Liver (tissue), 3 donors: ENCODE measurements at regions not wholly inside any gene's neighbourhood (a gene's known extent, or its start where the extent isn't known, plus 50 kb on each side); places are given as distances from the start of the nearest gene placed in this dataset.

Source experiments
- CTCF ChIP-seq: fragments of 150-350 bp; IDR thresholded peaks from 2 replicates; pipeline ENCODE4 v1.5.1; 2017; ENCODE audit warnings: improper control_type of control experiment, low read depth, low read length; ENCODE audit not compliant: missing input control
- GABPA ChIP-seq, 2 donors: IDR thresholded peaks in 1 of 2; conservative IDR thresholded peaks in 1 of 2; 2 replicates each; pipeline ENCODE4 v1.6.1; 2016; ENCODE audit warnings: antibody characterized with exemption in 2 of 2, mild to moderate bottlenecking in 1 of 2, moderate library complexity in 1 of 2
- NR2F2 ChIP-seq: IDR thresholded peaks from 2 replicates; pipeline ENCODE4 v1.6.1; 2016; ENCODE audit warnings: antibody characterized with exemption
- RAD21 ChIP-seq, 2 donors: IDR thresholded peaks; 2 replicates each; pipeline ENCODE4 v1.6.1; 2016; ENCODE audit warnings: antibody characterized with exemption in 2 of 2, mild to moderate bottlenecking in 2 of 2
- SP1 ChIP-seq: IDR thresholded peaks from 2 replicates; pipeline ENCODE4 v1.6.1; 2018; ENCODE audit warnings: antibody characterized with exemption, mild to moderate bottlenecking
- TF ChIP-seq, protein P1 (sequence below): IDR thresholded peaks from 2 replicates; pipeline ENCODE4 v1.6.1; 2016; ENCODE audit warnings: antibody characterized with exemption, mild to moderate bottlenecking
- donor health status: healthy.
- donor health status: healthy.

GRCh38 chrX:152074163-152074562, 64.2 kb downstream of the MAGEA10 start:
- no peak for TF ChIP-seq CTCF
- TF ChIP-seq, protein P1, sequence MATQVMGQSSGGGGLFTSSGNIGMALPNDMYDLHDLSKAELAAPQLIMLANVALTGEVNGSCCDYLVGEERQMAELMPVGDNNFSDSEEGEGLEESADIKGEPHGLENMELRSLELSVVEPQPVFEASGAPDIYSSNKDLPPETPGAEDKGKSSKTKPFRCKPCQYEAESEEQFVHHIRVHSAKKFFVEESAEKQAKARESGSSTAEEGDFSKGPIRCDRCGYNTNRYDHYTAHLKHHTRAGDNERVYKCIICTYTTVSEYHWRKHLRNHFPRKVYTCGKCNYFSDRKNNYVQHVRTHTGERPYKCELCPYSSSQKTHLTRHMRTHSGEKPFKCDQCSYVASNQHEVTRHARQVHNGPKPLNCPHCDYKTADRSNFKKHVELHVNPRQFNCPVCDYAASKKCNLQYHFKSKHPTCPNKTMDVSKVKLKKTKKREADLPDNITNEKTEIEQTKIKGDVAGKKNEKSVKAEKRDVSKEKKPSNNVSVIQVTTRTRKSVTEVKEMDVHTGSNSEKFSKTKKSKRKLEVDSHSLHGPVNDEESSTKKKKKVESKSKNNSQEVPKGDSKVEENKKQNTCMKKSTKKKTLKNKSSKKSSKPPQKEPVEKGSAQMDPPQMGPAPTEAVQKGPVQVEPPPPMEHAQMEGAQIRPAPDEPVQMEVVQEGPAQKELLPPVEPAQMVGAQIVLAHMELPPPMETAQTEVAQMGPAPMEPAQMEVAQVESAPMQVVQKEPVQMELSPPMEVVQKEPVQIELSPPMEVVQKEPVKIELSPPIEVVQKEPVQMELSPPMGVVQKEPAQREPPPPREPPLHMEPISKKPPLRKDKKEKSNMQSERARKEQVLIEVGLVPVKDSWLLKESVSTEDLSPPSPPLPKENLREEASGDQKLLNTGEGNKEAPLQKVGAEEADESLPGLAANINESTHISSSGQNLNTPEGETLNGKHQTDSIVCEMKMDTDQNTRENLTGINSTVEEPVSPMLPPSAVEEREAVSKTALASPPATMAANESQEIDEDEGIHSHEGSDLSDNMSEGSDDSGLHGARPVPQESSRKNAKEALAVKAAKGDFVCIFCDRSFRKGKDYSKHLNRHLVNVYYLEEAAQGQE, result no peak
- TF ChIP-seq SP1, result no peak
- TF ChIP-seq GABPA (IDR thresholded peaks at IDR 0.05 in 1 of 2, conservative IDR thresholded peaks at IDR 0.05 in 1 of 2), result no peak
- no peak for TF ChIP-seq NR2F2
- no peak for TF ChIP-seq RAD21 (IDR thresholded peaks at IDR 0.05)
